ENCODE measurements at regions not wholly inside any gene's neighbourhood (a gene's known extent, or its start where the extent isn't known, plus 50 kb on each side); places are given as distances from the start of the nearest gene placed in this dataset.
"Not testable (repeated sequence)": the region's sequence is repeated elsewhere in the genome, so short reads cannot be mapped to it uniquely, and the experiment has no call there.

- no peak for DNase-seq (ENCODE audit: low spot score)
These were observed 427.5 kb upstream of the SYNCRIP start for GRCh38 chr6:86070151-86070550.

GRCh38 chr6:86065002-86065401 lies 422.3 kb upstream of the SYNCRIP start:
- DNase-seq (ENCODE audit: low spot score), result not testable (repeated sequence)

- DNase-seq (ENCODE audit: low spot score), result not testable (repeated sequence)
These were observed 414.8 kb upstream of the SYNCRIP start for GRCh38 chr6:86057293-86057980.

GRCh38 chr6:86045038-86045437 lies 402.4 kb upstream of the SYNCRIP start:
- DNase-seq (ENCODE audit: low spot score), result no peak

GRCh38 chr6:86042214-86042613 lies 399.5 kb upstream of the SYNCRIP start:
- DNase-seq (ENCODE audit: low spot score), result no peak

- DNase-seq (ENCODE audit: low spot score), result no peak
These were observed 389.0 kb upstream of the SYNCRIP start for GRCh38 chr6:86031713-86032112.

GRCh38 chr6:86030875-86031274 lies 388.2 kb upstream of the SYNCRIP start:
- no peak for DNase-seq (ENCODE audit: low spot score)

GRCh38 chr6:86028776-86029175 lies 386.1 kb upstream of the SYNCRIP start:
- no peak for DNase-seq (ENCODE audit: low spot score)

GRCh38 chr6:86026890-86027289 lies 384.2 kb upstream of the SYNCRIP start:
- DNase-seq (ENCODE audit: low spot score), result not testable (repeated sequence)

- no peak for DNase-seq (ENCODE audit: low spot score)
These were observed 374.6 kb upstream of the SYNCRIP start for GRCh38 chr6:86017236-86017635.

GRCh38 chr6:86016567-86016966 lies 373.9 kb upstream of the SYNCRIP start:
- DNase-seq (ENCODE audit: low spot score), result no peak

- no peak for DNase-seq (ENCODE audit: low spot score)
These were observed 373.4 kb upstream of the SYNCRIP start for GRCh38 chr6:86016077-86016476.

- DNase-seq (ENCODE audit: low spot score), result not testable (repeated sequence)
These were observed 370.3 kb upstream of the SYNCRIP start for GRCh38 chr6:86012991-86013390.

- no peak for DNase-seq (ENCODE audit: low spot score)
These were observed 368.5 kb upstream of the SYNCRIP start for GRCh38 chr6:86010915-86011786.

GRCh38 chr6:85997206-85997605 lies 354.5 kb upstream of the SYNCRIP start:
- no peak for DNase-seq (ENCODE audit: low spot score)

- DNase-seq (ENCODE audit: low spot score), result no peak
These were observed 353.3 kb upstream of the SYNCRIP start for GRCh38 chr6:85996034-85996375.

GRCh38 chr6:85995339-85996033 lies 352.8 kb upstream of the SYNCRIP start:
- DNase-seq (ENCODE audit: low spot score), result no peak

- DNase-seq (ENCODE audit: low spot score), result no peak
These were observed 344.0 kb upstream of the SYNCRIP start for GRCh38 chr6:85986681-85987080.

- no peak for DNase-seq (ENCODE audit: low spot score)
These were observed 340.5 kb upstream of the SYNCRIP start for GRCh38 chr6:85983032-85983659.

- no peak for DNase-seq (ENCODE audit: low spot score)
These were observed 335.0 kb upstream of the SYNCRIP start for GRCh38 chr6:85977661-85978060.

- no peak for DNase-seq (ENCODE audit: low spot score)
These were observed 333.3 kb upstream of the SYNCRIP start for GRCh38 chr6:85975957-85976356.

GRCh38 chr6:85971238-85971637 lies 328.6 kb upstream of the SYNCRIP start:
- DNase-seq (ENCODE audit: low spot score), result no peak

Data from GM03348 (cell line).